Central memory CD8-positive, alpha-beta T cell (primary cell): ENCODE measurements at regions not wholly inside any gene's neighbourhood (a gene's known extent, or its start where the extent isn't known, plus 50 kb on each side); places are given as distances from the start of the nearest gene placed in this dataset.

Experiments used
- ATAC-seq: fragments of 150-1000 bp; cut with Tn5 transposase; replicated peaks from 2 replicates; pipeline ENCODE4 v1.10.0; 2022; ENCODE audit warnings: mild to moderate bottlenecking, moderate FRiP score, moderate number of reproducible peaks; ENCODE audit not compliant: poor library complexity, severe bottlenecking; ENCODE audit errors: extremely low read depth
- DNase-seq, 2 donors: peaks; one replicate each; pipeline ENCODE4 v3.0.0; 2021; ENCODE audit warnings: low spot score in 2 of 2
- H3K27ac Mint-ChIP-seq: one replicate; pipeline ENCODE4 v1.8.0; 2022; ENCODE audit warnings: low read depth, mild to moderate bottlenecking, moderate library complexity, mixed read lengths
- H3K27me3 Mint-ChIP-seq: one replicate; pipeline ENCODE4 v1.8.0; 2022; ENCODE audit warnings: mixed read lengths
- H3K36me3 Mint-ChIP-seq: one replicate; pipeline ENCODE4 v1.8.0; 2022; ENCODE audit warnings: mild to moderate bottlenecking, moderate library complexity, mixed read lengths; ENCODE audit not compliant: insufficient read depth
- H3K4me1 Mint-ChIP-seq: one replicate; pipeline ENCODE4 v1.8.0; 2022; ENCODE audit warnings: mixed read lengths
- H3K4me3 Mint-ChIP-seq: one replicate; pipeline ENCODE4 v1.8.0; 2022; ENCODE audit warnings: mild to moderate bottlenecking, moderate library complexity, mixed read lengths
- H3K9me3 Mint-ChIP-seq: one replicate; pipeline ENCODE4 v1.8.0; 2022; ENCODE audit warnings: mixed read lengths

DNA sequence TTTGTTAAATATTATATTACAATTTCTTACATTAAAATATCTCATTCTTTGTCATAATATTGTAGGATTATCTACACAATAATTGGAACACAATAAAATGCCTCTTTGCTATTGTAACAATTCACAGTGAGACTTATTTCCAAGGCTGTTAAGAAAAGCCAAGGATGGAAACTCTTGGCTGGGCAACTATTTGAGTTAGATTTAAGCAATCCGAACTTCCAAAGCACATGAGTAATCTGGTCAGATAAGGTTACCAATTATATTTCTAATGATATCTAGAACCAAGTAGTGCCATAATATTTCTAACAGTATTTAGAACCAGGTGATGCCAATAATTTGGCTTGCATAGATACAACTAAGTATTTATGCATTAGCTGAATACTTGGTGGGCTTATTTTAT, 154.7 kb upstream of the KCNK2 start:
- no peaks in the 10 kb centered on the region for H3K4me1 Mint-ChIP-seq
- ATAC-seq: no peak
- H3K4me3 Mint-ChIP-seq: no peak overlapping the region
- H3K9me3 Mint-ChIP-seq: no peaks in the 10 kb centered on the region
- peaks cover 1% of the 10 kb centered on the region for H3K36me3 Mint-ChIP-seq
- no peaks in the 10 kb centered on the region for H3K27me3 Mint-ChIP-seq
- no peak overlapping the region for H3K27ac Mint-ChIP-seq
- DNase-seq: no peak

DNA sequence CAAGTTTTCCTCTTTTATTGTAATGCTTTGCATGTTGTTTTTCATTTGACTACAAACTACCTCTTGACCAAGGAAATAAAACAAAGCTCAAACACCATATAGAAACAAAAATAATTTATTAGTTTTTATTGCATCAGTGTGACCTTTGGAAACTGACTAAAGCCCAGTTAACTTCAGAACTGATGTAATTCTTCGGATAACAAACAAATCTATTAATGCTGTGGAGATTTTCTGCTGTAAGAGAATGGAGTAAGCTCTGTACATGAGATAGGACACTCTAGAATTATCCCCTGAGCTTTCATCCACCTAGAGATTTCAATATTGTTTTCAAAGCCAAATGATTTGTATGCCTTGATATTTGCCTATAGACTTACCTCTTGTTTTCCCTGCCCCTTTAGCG, 154.0 kb upstream of the KCNK2 start:
- Mint-ChIP-seq H3K27me3 (no peaks in the 10 kb centered on the region), H3K36me3 (peaks cover 1% of the 10 kb centered on the region), H3K4me3 (no peak overlapping the region), H3K27ac (no peak overlapping the region), H3K9me3 (no peaks in the 10 kb centered on the region), H3K4me1 (no peaks in the 10 kb centered on the region)
- DNase-seq (no peak), ATAC-seq (no peak)

DNA sequence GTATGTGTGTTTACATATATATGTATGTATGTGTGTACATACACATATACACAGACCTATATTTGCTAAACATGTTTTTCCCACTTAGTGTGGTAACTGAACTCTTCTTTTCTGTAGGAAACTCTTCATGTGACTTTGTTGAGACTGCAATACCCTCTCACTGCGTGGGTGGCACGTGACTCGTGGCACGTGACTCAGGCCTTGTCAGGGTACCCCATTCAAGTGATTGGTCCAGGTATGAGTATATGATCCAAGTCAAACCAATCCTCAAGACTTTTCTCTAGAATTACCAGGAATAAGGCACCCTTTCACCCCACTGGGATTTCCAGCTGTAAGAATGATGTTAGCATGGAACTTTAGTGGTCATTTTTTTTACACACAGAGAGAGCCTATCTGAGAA, 149.2 kb upstream of the KCNK2 start:
- Mint-ChIP-seq H3K27me3 (no peaks in the 10 kb centered on the region), H3K36me3 (no peaks in the 10 kb centered on the region), H3K27ac (no peak overlapping the region), H3K4me3 (no peak overlapping the region), H3K4me1 (no peaks in the 10 kb centered on the region), H3K9me3 (no peaks in the 10 kb centered on the region)
- DNase-seq (no peak), ATAC-seq (no peak)

DNA sequence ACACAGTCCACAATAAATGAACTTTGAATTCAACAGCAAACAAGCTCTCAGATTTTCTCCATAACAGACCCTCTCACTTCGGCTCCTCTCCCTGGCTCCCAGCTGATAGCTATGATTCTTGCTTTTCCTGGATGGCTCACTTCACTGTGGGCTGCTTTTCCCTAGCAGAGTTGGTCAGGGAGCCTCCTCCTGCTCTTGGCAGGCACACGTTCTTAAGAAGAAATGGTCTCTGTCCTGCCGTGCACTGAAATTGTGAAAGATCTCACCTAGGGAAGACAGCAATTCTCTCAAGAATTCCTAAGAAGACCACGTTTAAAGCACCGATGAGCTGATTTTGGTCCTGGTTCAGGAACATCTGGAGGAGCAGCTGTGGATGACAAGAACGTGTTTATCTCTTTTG, 148.5 kb upstream of the KCNK2 start:
- DNase-seq (no peak), ATAC-seq (no peak)
- H3K27me3 Mint-ChIP-seq: no peaks in the 10 kb centered on the region
- no peak overlapping the region for H3K4me3 Mint-ChIP-seq
- H3K36me3 Mint-ChIP-seq: no peaks in the 10 kb centered on the region
- H3K4me1 Mint-ChIP-seq: no peaks in the 10 kb centered on the region
- no peak overlapping the region for H3K27ac Mint-ChIP-seq
- H3K9me3 Mint-ChIP-seq: no peaks in the 10 kb centered on the region

DNA sequence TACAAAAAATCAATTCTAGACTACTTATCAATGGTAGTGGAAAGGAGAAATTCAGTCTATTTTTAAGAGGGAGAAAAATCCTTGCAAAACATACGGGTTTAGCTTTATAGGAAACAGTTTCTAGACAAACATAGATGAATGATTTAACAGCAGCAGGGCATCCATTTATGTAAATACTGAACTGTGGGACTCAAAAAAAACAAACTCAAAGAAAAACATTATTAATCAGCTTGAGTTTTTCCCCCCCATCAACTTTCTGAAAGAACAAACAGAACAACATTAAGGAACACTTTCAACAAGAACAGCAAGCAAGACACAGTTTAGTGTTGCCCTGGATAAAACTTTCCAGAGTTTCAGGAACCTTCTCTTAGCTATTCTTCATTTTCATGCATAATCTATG, 147.3 kb upstream of the KCNK2 start:
- DNase-seq: no peak
- H3K4me1 Mint-ChIP-seq: no peaks in the 10 kb centered on the region
- H3K27ac Mint-ChIP-seq: no peak overlapping the region
- no peaks in the 10 kb centered on the region for H3K9me3 Mint-ChIP-seq
- no peak overlapping the region for H3K4me3 Mint-ChIP-seq
- no peaks in the 10 kb centered on the region for H3K27me3 Mint-ChIP-seq
- no peaks in the 10 kb centered on the region for H3K36me3 Mint-ChIP-seq
- no peak for ATAC-seq

DNA sequence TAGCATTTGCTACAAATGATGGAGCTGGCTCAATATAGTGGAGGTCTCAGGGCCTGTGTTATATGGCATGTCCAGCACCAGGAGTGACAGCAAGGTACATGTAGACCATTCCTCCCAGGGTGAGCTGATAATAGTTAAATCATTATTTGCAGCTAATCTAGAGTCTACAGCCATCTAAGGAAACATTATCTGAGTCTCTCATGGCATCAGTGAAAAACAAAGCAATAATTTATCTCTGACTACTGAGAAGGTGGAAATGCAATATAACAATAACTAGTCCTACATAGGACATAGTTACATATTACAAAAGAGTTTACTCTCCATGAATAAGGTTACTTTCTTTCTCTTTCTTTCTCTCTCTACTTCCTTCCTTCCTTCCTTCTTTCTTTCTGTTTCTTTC, 143.4 kb upstream of the KCNK2 start:
- Mint-ChIP-seq H3K27me3 (no peaks in the 10 kb centered on the region), H3K4me1 (no peaks in the 10 kb centered on the region), H3K27ac (no peak overlapping the region), H3K4me3 (no peak overlapping the region), H3K36me3 (no peaks in the 10 kb centered on the region), H3K9me3 (no peaks in the 10 kb centered on the region)
- ATAC-seq (no peak), DNase-seq (no peak)

DNA sequence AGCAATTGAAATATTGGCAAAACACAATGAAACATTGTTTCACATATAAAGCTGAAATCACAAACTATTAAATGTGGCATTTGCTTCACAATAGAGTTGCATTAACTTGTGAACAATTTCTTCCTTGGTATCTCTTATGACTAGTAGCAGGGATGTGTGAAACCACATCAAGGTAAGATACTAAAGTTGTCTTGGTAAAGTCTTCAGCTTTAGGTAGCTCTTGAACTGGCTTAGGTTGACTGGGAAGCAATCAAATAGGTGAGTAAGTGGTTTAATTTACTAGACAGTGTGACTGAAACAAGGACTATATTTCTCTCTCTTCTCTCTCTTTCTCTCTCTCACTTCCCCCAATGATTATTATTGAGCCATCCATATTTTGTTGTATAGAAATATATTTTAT, 141.5 kb upstream of the KCNK2 start:
- Mint-ChIP-seq H3K9me3 (no peaks in the 10 kb centered on the region), H3K4me3 (no peak overlapping the region), H3K27ac (no peak overlapping the region), H3K4me1 (no peaks in the 10 kb centered on the region), H3K27me3 (no peaks in the 10 kb centered on the region), H3K36me3 (no peaks in the 10 kb centered on the region)
- DNase-seq: no peak
- no peak for ATAC-seq

DNA sequence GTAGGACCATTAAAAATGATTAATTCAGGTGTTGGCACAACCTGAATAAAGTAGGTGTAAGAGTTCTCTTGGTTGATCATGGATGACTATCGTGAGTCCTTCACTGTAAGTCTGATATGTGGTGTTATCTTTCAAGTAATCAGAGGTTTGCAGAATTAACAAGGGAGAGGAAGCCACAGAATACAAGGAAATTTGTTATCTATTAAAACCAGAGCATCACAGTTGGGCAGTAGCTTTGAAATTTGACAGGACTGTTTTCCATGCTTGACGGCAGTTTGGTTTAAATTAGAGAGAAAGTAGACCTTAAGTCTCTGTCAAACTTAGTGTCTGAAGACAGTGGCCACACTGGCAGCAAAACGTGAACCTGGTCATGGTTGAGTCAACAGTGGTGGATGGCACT, 139.5 kb upstream of the KCNK2 start:
- no peak overlapping the region for H3K4me3 Mint-ChIP-seq

DNA sequence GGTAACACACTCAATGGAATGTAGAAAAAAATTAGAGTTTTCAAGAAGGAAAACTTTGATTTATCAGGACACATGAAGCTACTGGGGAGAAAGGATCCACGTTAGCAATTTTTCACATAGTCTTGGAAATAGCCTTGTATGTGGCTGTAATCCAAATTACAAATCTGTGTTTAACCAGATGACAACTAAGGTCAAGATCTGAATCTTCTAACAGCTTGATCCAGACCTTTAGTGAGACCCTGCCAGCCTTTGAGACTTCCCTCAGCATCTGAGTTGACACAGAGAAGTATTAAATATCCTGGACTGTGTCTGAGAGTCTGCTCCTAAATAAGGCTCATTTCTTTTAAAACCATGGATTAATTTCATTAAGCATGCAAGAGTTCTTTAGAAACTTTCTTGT, 135.9 kb upstream of the KCNK2 start:
- Mint-ChIP-seq H3K4me3 (no peak overlapping the region), H3K36me3 (no peaks in the 10 kb centered on the region), H3K27ac (no peak overlapping the region), H3K9me3 (no peaks in the 10 kb centered on the region), H3K27me3 (no peaks in the 10 kb centered on the region), H3K4me1 (no peaks in the 10 kb centered on the region)
- no peak for ATAC-seq
- no peak for DNase-seq

More for the DNA sequence above, 139.5 kb upstream of the KCNK2 start:
- no peak for ATAC-seq
- DNase-seq: no peak
- Mint-ChIP-seq H3K9me3 (no peaks in the 10 kb centered on the region), H3K27ac (no peak overlapping the region), H3K27me3 (no peaks in the 10 kb centered on the region), H3K36me3 (no peaks in the 10 kb centered on the region), H3K4me1 (no peaks in the 10 kb centered on the region)

DNA sequence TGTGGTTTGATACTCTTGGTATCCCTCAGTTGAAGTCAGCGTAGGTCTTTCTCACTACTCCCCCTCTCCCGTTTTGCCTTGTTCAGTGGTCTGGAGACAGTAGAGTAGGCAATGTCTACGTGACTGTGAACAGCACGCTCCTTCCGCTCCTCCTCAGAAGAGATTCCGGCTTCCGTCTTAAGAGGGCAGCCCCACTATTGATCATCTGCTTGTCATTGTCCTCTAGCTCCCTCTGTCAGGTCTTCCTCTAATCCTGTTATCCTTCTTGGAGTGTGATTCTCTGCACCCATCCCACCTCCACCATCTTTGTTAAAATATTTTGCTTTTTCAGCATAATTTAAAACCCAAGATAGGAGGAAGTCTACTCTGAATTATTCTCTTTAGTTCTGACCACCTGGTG, 129.9 kb upstream of the KCNK2 start:
- no peak overlapping the region for H3K27ac Mint-ChIP-seq
- no peaks in the 10 kb centered on the region for H3K4me1 Mint-ChIP-seq
- H3K9me3 Mint-ChIP-seq: peaks cover 17% of the 10 kb centered on the region
- DNase-seq (no peak), ATAC-seq (no peak)
- H3K36me3 Mint-ChIP-seq: no peaks in the 10 kb centered on the region
- H3K4me3 Mint-ChIP-seq: no peak overlapping the region
- peaks cover 8% of the 10 kb centered on the region for H3K27me3 Mint-ChIP-seq

DNA sequence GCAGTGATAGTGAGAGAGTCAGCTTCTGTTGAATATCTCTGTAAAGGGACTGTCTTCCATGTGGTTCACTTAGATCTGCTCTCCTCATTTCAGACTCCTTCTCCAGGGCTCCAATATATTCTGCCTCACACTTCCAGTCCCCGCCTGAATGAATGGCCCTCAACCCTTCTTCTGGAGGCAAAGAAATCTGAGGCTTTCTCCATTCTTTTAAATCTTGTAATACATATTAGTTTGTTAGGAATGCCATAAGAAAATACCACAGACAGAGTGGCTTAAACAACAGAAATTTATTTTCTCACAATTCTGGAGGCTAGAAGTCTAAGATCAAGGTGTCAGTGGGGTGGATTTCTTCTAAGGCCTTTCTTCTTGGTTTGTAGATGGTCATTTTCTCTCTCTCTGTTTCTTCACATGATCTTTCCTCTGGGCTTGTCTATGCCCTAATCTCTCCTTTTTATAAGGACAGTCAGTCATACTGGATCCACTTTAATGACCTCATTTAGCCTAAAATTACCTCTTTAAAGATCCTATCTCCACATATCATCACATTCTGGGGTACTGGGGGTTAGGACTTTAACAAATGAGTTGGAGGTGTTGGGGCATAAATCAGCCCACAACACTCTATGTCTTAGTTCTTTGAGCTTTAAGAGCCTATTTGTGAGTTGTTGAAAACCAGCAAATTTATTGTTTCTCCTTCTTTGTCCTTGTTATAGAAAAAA, 128.5 kb upstream of the KCNK2 start:
- no peak for DNase-seq
- Mint-ChIP-seq H3K36me3 (no peaks in the 10 kb centered on the region), H3K4me1 (no peaks in the 10 kb centered on the region), H3K9me3 (peaks cover 22% of the 10 kb centered on the region), H3K27ac (no peak overlapping the region), H3K4me3 (no peak overlapping the region), H3K27me3 (peaks cover 8% of the 10 kb centered on the region)
- ATAC-seq: no peak

DNA sequence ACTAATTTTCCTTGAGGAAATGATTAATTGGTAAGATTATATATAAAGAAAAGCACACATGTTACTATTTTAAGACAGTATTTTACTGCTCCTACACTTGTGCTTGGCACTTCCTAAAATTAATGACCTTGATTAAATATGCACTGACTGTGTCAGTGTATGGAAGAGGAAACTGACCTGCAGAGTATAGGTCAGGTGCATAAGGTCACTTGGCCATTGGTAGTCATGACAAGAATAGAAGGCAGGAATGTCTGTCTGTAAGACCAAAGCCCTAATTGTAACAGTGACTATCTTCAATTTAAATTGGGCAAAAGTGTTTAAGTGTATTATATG, 128.0 kb upstream of the KCNK2 start:
- DNase-seq: no peak
- no peaks in the 10 kb centered on the region for H3K36me3 Mint-ChIP-seq
- no peak overlapping the region for H3K27ac Mint-ChIP-seq
- no peaks in the 10 kb centered on the region for H3K4me1 Mint-ChIP-seq
- H3K27me3 Mint-ChIP-seq: peaks cover 8% of the 10 kb centered on the region
- no peak overlapping the region for H3K4me3 Mint-ChIP-seq
- ATAC-seq: no peak
- peaks cover 22% of the 10 kb centered on the region for H3K9me3 Mint-ChIP-seq

DNA sequence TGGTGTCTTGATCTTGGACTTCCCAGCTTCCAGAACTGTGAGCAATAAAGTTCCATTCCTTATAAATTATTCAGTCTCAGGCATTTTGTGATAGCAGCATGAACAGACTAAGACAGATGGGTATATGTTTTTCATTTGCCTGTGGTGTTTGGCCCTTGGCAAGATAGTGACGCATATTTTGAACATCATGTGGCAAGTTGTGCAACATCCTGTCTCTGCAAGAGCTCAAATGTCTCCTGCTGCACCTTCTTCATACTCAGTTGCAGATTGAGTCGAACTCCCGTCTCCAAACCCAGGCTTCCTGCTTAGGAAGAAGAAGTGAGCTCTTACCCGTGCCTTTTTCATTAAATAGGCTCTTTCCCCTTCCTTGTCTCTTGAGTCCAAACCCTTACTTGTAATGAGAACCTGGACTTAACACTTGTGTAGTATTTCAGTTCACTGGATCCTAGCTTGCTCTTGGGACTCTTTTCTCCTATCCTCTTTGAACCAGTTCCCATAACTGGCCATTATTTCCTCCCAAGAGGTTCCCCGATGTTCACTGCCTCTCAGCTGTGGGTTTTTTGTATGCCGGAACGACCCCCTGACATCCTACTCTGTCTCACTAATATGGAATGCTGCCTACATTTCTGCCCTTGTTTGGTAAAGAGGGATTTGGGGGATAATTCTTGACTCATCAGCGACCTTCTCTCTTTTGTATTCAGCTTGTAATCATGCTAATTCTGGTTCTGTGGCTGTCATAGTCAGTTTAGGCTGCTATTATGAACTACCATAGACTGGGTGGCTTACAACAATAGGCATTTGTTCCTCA, 125.0 kb upstream of the KCNK2 start:
- no peak overlapping the region for H3K4me3 Mint-ChIP-seq
- no peak overlapping the region for H3K27ac Mint-ChIP-seq
- H3K36me3 Mint-ChIP-seq: no peaks in the 10 kb centered on the region
- ATAC-seq (no peak), DNase-seq (no peak)
- no peaks in the 10 kb centered on the region for H3K4me1 Mint-ChIP-seq
- H3K9me3 Mint-ChIP-seq: peaks cover 21% of the 10 kb centered on the region
- peaks cover 6% of the 10 kb centered on the region for H3K27me3 Mint-ChIP-seq
